ENCODE measurements at regions not wholly inside any gene's neighbourhood (a gene's known extent, or its start where the extent isn't known, plus 50 kb on each side); places are given as distances from the start of the nearest gene placed in this dataset.

DNA sequence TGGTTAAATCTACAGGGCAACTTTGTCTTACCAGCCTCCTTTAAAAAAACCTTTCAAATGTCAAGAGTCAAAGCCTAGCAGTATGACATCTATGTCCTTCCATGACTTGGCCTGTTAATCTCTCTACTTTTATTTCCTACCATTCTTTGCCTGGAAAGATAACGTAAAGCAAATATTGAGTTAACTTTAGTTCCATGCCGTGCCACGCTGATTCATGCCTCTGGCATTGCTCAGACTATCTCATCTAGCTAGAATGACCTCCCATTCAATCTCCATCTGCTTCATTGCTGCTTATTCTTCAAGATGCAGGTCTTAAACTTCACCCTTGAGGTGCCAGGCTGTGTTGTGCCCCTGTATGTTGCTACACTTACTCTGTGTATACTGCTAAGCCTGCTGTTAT, 729.8 kb downstream of the EFNA5 start:
- DNase-seq (ENCODE audit: insufficient read length, low spot score): no peak
- FAIRE-seq: no peak

DNA sequence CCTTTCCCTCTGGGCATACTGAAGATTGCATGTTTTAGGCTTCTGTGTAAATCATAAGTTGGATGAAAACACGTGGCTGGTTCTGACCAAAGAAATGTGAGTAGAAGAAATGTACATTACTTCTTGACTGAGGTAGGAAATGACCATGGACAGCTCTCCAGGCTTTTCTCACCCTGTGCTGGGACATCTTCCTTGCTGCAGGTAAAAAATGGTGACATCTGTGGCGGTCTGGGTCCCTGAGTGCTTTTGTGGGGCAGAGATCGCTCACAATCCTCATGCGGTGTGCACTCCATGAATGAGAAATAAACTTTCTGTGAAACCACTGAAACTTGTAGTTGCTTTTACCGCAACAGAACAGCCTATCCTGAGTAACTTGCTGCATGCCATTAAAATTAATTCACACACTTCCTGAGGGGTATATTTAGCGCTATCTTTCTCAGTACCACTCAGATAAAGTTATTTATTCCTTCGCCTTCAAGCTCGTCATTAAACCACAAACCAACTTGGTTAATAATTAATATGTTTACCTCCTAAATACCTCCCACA, 730.4 kb downstream of the EFNA5 start:
- no peak for DNase-seq (ENCODE audit: insufficient read length, low spot score)
- FAIRE-seq: no peak

DNA sequence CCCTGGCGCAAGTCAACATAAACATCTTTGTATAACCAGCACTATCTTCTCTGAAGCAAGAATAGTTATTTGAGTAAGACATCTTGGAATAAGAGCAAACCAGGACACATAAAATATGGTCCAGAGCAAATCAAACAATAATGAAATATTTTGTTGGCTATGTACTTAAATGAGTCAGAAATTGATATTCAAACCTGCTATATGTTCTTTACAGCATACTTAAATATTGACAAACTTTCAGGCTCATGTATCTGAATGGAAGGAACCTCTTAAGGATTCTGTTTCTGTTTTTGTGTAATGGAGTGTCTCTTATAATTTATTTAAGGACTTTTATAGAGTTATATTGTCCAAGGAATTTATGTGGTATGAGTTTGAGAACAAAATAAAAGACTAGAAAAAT, 747.3 kb downstream of the EFNA5 start:
- no peak for FAIRE-seq
- DNase-seq (ENCODE audit: insufficient read length, low spot score): no peak

DNA sequence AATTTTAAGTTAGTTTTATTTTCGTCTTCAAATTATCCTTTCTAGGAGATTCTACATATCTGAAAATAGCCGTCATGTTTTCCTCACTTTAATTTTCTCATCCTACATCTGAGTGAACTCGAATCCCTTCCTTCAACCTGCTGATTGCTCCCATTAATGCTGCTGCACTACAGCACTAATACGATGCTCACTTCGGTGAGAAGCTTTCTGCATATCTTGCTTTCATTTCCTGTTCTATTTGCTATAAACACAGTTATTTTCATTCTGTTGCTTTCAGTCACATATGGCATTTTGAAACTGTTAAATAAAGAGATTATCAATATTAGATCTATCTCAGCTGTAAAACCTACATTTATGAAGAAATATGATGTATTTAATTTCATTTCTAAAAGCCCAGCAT, 749.2 kb downstream of the EFNA5 start:
- no peak for FAIRE-seq

GRCh38 chr5:106910486-106910885, 760.3 kb downstream of the EFNA5 start:
- DNase-seq (ENCODE audit: insufficient read length, low spot score) (no peak), FAIRE-seq (no peak)

More for the DNA sequence above, 749.2 kb downstream of the EFNA5 start:
- no peak for DNase-seq (ENCODE audit: insufficient read length, low spot score)

GRCh38 chr5:106909716-106910115, 761.0 kb downstream of the EFNA5 start:
- DNase-seq (ENCODE audit: insufficient read length, low spot score) (no peak), FAIRE-seq (no peak)

- FAIRE-seq: no peak
- DNase-seq (ENCODE audit: insufficient read length, low spot score): no peak
Observed at GRCh38 chr5:106907979-106908378, 762.8 kb downstream of the EFNA5 start.

DNA sequence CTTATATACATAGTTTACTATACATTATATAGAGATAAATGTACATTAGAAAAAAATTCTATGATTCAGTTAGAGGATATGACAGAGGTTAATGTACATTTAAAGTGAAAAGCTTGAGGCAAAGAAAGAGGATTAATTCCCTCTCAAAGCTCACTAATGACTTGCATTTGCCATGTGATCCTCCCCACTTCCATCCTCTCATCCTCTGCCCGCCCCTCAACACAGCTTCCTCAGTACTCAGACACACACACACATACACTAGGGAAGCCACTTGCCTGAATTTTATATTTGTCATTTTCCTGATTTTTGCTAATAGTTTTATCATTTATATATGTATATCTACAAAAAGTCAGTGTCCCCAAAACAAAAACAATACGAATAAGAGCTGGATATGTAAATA, 764.5 kb downstream of the EFNA5 start:
- FAIRE-seq (no peak), DNase-seq (ENCODE audit: insufficient read length, low spot score) (no peak)

GRCh38 chr5:106894964-106895363, 775.8 kb downstream of the EFNA5 start:
- DNase-seq (ENCODE audit: insufficient read length, low spot score) (no peak), FAIRE-seq (no peak)

- FAIRE-seq (no peak), DNase-seq (ENCODE audit: insufficient read length, low spot score) (no peak)
Observed at GRCh38 chr5:106882035-106882434, 788.7 kb downstream of the EFNA5 start.

GRCh38 chr5:106880656-106881055, 790.1 kb downstream of the EFNA5 start:
- DNase-seq (ENCODE audit: insufficient read length, low spot score) (no peak), FAIRE-seq (no peak)

DNA sequence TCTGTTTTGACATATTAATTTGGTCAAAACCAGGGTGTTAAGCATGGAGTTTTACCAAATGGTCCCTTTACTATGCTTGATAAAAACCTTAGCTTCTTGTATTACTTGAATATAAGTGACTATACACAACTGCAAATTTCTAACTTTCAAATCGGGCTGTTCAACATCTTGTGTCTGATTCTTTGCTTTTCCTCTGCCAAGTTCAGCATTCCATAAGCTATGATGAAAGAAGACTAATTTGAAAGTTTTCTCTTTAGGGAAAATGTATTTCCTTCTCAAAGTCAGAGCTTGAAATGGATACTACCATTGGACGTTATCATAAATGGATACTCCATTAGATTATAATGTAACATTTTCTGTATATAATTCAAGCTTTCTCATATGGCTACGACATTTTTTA, 792.9 kb downstream of the EFNA5 start:
- no peak for FAIRE-seq
- DNase-seq (ENCODE audit: insufficient read length, low spot score): no peak

- FAIRE-seq (no peak), DNase-seq (ENCODE audit: insufficient read length, low spot score) (no peak)
Observed at GRCh38 chr5:106876665-106877194, 794.0 kb downstream of the EFNA5 start.

- FAIRE-seq (no peak), DNase-seq (ENCODE audit: insufficient read length, low spot score) (no peak)
Observed at GRCh38 chr5:106876298-106876622, 794.5 kb downstream of the EFNA5 start.

DNA sequence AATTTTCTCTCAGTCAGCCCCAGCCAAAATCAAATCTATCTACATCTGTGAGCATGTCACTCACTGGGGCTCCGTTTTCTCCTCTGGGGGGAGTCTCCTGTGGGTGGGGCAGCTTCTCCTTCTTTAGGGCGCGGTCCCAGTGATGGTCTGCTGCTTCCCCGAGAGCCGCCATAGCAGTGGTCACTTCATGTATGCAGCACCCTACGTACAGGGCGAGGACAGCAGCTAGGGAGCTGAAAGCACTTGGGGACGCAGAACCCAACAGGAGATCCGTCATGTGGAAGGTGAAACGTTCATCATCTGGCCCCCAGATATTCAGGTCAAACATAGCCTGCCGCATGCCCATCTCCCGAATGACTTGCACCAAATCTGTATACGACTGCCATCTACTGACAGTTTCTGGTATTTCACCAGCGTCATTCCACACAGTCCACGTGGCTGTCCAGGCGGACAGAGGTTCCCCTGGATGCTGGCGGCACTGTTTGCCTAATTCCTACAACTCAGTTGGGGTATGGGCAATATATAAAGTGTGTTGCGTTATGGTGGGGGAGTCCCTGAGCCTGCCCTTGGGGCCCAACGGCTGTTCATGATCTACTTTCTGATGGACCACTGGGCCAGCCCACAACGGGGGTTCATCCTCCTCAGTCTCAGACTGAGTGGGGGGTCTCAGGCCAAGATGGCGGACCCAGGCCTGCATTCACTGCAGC, 795.0 kb downstream of the EFNA5 start:
- peak; percentile 16 for FAIRE-seq

DNA sequence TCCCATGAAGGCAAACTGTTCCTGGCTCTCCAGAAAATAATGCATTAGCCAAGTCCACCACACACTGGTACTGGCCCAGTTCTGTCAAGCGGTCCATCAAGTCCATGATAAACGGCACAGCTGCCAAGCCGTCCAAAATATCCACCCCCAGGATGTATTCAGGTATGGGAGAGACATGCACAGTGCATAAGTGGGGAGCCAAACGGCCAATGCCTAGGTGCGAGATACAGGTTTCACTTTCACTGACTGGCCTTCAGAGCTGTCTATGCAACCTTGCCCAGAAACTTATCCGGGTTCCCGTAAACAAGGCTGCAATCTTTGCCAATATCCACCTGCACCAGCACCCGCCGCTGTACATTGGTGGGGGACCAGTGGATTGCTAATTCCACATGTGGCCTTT, 795.8 kb downstream of the EFNA5 start:
- DNase-seq (ENCODE audit: insufficient read length, low spot score) (no peak), FAIRE-seq (no peak)

More for the DNA sequence above, 795.0 kb downstream of the EFNA5 start:
- DNase-seq (ENCODE audit: insufficient read length, low spot score): peak; percentile 2

- no peak for FAIRE-seq
Observed at GRCh38 chr5:106874531-106874930, 796.2 kb downstream of the EFNA5 start.

DNA sequence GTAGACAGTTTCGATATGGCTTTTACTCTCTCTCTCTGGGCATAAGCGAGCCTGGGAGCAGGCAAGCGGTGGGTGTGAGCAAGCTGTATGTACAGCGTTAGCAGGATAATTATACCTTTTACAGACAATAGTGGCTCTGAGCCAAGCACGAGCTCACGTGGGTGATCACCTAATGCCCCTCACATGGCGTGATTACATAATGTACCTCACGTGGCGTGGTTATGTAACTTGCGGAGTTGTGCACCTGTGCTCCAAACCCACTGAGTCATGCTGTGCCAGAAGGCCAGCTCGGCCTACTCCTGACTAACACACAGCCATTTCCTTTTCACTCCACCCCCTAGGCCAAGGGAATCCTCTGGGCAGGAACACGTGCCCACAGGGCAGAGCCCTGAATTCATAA, 797.2 kb downstream of the EFNA5 start:
- DNase-seq (ENCODE audit: insufficient read length, low spot score) (no peak), FAIRE-seq (no peak)

More at GRCh38 chr5:106874531-106874930, 796.2 kb downstream of the EFNA5 start:
- DNase-seq (ENCODE audit: insufficient read length, low spot score): no peak

DNA sequence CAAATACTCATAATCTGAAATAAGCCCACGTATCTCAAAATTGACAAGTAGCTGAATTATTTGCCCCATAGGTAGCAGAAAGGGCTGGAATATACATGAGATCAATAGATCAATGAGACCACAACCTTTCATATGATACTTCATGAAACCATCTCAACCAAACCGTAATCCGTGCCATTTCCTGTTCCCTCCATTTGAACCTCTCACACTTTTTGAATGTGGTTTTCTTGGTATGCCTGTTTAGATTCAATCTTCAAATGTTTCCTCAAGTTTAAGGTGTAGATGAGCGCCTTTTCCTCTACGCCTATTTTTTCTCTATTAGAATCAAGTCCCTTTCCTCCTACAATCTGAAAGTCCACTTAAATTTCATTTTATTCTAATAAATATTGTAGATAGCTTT, 805.5 kb downstream of the EFNA5 start:
- FAIRE-seq: no peak
- no peak for DNase-seq (ENCODE audit: insufficient read length, low spot score)

DNA sequence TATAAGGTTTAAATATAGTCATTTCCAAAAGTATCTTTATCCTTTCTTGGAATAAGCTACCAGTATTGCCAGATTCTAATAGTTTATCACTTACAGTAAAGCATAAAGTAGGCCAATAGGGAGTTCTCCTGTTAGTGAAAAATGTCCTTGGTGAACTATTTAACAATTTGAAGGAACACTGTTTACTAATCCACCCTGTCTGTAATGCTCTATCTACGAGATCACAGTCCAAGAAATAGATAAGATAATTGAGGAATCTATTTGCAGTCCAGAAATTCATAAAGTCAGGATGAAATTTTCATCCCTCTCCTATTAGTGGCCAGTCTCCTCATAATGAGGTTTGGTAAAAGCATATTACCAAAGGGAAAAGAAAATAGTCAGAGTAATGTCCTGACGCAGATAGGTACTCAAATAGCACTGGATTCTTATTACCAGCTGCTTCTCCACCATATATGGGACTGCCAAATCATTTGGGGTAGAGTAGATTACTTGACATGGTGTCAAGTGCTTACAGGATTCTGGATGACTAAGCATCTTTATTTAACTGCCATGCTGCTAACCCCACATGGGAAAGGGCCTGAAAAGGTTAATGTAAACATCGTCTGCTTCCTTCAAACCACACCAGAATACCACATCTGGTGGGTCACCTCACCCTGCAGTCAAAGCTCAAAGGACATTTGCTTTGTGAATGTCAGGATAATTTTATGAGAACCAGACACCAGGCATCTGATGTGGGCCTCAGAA, 808.1 kb downstream of the EFNA5 start:
- FAIRE-seq: no peak
- DNase-seq (ENCODE audit: insufficient read length, low spot score): no peak

GRCh38 chr5:106860398-106861044, 810.2 kb downstream of the EFNA5 start:
- FAIRE-seq (no peak), DNase-seq (ENCODE audit: insufficient read length, low spot score) (no peak)
